HS-5 (cell line): ENCODE measurements at regions not wholly inside any gene's neighbourhood (a gene's known extent, or its start where the extent isn't known, plus 50 kb on each side); places are given as distances from the start of the nearest gene placed in this dataset.

Experiments used
- DNase-seq: peaks from one replicate; pipeline ENCODE4 v3.0.0-alpha.2; 2012; ENCODE audit warnings: low read depth

DNA sequence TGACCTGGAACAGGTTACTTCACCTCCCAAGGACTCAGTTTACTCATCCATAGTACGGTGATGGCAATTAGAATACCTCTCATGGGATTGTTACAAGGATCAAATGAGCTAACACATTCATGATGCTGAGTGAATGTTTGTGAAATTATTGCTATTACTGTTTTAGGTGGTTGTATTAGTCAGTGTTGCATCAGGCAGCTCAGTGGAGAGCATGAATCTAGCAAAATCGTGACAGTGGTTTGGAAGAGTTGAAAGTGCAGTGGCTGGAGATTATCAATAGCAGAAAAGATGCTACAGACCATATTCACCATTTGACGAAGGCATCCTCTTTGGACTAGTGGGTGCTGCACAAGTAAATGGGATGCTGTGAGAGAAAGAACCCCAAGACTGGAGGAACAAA lies 50.4 kb upstream of the CTNNBL1 start:
- DNase-seq, result no peak

DNA sequence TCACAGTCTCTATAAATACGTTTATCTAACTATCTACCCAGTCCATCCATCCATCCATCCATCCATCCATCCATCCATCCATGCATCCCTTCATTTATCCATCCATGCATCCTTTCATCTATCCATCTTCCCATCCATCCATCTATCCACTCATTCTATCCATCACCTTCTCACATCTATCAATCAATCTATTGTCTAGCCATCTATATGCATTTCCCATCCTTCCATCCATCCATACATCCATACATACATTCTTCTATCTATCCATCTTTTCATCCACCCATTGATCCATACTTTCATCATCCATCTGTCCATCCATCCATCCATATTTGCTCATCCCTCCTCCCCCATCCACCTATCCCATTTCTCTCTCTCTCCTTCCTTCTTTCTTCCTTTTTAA lies 51.6 kb upstream of the CTNNBL1 start:
- DNase-seq, result no peak

DNA sequence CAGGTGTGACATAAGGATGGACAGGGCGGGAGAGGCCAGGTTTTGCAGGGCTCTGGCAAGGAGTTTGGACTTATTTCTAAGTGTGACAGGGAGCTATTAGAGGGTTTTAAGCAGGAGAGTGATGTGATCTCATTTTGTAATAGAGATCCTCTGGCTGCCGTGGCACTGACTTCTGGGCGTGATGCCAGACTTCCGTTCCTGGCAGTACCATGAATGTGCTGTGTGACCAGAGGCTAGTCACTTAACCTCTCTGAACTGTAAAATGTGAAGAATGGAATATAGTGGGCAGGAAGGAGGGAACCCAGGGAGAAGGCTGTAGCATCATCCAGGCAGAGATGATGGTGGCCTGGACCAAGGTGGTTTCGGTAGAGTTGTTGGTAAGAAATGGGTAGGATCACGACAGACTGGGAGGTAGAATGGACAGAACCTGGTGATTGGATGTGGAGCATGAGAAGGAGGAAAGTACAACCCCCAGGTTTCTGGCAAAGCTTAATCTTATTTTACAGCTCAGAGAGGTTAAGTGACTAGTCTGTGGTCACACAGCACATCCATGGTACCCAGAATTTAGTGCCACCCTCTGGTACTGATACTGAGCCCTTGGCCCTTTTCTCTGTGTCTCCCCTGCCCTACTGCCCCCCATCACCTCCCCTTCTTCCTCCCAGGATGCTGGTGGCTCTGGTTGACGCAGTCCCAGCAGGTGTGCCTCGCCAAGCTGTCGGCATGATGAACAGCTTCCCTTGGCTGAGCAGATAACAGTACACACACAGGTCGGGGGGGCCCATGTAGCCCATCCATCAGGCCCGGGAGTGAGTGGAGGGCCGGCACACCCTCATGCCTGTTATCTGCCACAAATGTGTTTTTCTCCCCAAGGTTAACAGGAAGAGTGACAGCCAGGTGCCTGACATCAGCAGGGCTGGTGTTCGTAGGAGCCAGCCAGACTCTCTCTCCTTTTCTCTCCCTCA lies 52.9 kb upstream of the CTNNBL1 start:
- no peak for DNase-seq

- no peak for DNase-seq
These were observed 55.3 kb upstream of the CTNNBL1 start for GRCh38 chr20:37638527-37638926.

GRCh38 chr20:37636977-37637376 lies 56.9 kb upstream of the CTNNBL1 start:
- DNase-seq, result no peak

GRCh38 chr20:37636212-37636975 lies 57.4 kb upstream of the CTNNBL1 start:
- no peak for DNase-seq

DNA sequence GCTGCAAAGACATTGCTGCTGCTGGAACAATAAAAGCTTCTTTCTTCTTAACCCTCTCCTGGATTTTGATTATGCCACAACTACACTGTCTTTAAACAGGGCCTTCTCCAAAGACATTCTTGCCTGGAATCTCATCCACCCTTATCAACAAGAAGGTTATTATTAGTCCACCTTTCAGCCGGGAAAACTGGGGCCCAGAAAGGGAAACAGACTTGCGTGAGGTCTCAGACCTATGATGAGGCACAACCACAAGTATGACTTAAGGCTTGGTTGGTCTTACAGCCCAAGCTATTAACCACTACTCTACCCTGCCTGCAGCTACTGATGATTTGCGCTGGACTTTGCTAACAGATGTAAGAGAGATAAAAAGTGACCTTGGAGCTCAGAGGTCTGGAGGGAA lies 62.8 kb upstream of the CTNNBL1 start:
- no peak for DNase-seq

- DNase-seq, result no peak
These were observed 63.7 kb upstream of the CTNNBL1 start for GRCh38 chr20:37630166-37630565.

- no peak for DNase-seq
These were observed 66.1 kb upstream of the CTNNBL1 start for GRCh38 chr20:37627767-37628130.

GRCh38 chr20:37627060-37627766 lies 66.6 kb upstream of the CTNNBL1 start:
- peak; percentile 2 for DNase-seq

- DNase-seq, result no peak
These were observed 68.9 kb upstream of the CTNNBL1 start for GRCh38 chr20:37624963-37625362.

- DNase-seq, result no peak
These were observed 71.1 kb upstream of the CTNNBL1 start for GRCh38 chr20:37622728-37623127.

DNA sequence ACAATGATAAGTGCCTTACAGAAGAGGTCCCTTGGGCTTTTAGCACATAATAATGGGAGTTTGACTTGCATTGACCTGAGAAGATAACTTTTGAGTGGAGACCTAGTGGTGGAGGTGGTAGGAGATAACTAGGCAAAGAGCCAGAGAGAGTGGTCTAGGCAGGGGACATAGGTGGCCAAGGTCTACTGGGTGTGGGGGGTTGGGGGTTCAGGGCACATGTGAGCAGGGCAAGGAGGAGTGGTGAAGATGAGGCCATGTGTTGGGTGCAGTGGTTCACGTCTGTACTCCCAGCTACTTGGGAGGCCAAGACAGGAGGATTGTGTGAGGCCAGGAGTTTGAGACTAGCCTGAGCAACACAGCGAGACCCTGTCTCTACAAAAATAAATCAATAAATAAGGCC lies 74.3 kb upstream of the CTNNBL1 start:
- no peak for DNase-seq

- no peak for DNase-seq
These were observed 77.8 kb upstream of the CTNNBL1 start for GRCh38 chr20:37616110-37616425.

DNA sequence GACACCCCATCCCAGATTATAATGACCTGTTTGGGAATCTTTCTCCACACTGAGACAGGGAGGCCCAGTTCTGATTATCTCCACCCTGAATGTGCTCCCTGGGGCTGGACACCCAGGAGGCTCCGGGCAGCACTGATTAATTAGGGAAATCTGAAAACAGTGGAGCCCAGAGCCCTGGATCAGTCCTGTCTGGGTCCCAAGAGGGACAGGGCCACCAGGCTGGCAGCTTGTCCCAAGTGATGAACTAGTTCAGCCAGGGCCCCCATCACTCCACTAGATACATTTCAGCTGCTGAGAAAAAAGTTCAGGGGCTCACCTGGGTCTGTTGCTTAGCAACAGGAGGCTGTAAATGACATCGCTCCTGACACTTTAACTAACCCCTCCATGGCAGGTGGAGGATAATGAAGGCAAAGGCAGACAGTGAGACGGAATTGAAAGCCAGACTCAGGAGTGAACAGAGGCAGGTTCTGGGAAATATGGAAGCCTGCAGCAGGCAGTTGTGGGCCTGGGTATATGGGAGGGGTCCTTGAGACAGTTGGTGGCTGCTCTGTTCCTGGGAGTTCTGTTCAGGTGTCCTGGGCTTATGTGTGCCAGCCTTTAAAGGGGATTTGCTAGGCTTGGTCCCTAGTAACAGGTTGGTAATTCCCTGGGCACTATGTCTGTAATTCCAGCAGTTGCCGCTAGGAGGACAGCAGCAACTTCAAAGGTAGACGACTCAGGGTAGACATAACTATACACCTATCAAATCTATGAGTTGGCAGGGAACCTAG lies 78.3 kb upstream of the CTNNBL1 start:
- DNase-seq, result no peak

DNA sequence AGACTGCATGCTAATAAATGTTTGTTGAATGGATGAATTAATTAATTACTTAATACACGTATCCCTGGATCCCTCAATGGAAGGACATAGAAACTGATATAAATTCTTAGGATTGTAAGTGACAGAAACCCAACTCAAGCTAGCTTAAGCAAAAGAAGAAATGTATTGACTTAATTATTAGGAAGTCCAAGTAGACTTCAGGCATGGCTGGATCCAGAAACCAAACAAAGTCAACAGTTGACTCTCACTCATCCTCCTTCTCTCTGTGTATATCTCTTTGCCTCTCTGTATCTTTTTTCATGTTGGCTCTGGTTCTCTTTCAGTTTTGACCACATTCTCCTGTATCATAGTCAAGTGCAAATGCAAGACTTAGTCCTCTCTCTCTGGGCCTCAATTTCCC lies 82.0 kb upstream of the CTNNBL1 start:
- DNase-seq, result no peak

GRCh38 chr20:37611346-37611745 lies 82.5 kb upstream of the CTNNBL1 start:
- no peak for DNase-seq

GRCh38 chr20:37610203-37610798 lies 82.6 kb upstream of the BLCAP start:
- no peak for DNase-seq

DNA sequence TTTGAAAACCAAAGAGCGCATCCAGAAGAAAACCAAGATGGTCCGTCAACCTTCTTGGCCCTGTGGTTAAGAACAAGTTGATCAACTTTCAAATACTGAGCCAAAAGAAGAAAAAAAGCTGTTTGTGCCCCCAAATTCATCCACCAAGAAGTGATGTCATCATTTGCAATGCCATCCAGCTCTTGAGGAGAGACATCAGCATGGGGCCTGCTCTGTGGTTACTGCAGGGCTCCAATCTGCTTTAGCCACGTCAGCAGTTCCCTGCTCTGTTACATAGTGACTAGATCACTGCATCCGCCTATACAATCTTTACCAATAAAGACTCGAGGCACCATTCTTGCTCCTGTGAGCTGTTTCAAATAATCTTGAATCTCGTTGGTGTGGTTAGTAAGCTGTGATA lies 75.0 kb upstream of the BLCAP start:
- DNase-seq, result no peak

- no peak for DNase-seq
These were observed 72.8 kb upstream of the BLCAP start for GRCh38 chr20:37600486-37600885.

DNA sequence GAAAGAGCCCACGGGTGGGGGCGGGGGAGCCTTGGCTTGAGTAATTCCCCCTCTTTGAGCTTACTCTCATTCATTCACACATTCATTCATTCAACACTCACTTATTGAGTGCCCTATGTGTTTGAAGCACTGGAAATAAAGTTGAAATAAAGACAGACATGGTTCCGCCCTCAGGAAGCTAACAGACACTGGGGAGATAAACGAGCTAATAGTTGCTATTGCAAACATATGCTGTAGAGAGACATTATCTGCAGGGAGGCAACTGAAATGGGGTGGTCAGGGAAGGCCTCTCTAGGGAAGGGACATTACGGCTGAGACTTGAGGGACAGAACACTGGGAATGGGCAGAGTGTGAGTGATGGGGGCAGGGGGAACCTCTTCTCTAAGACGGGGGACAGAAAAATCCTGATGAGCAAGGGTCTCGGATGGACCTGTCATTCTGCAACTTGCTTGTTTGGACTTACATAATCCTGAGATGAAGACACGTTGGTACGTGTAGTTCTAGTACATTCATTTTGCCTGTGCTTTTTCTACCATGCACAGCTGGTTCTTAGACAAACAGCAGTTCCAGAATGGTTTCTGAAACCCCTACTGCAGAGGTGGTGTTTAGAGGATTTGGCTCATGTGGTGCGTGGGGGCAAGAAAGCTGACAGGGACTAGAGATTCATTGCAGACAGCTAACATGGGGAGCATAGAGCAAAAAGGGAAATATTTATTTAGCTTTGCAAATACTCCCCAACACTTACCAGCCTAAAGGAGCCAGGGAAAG lies 71.1 kb upstream of the BLCAP start:
- DNase-seq, result no peak
